Left lung (tissue), 4 donors: ENCODE measurements at regions not wholly inside any gene's neighbourhood (a gene's known extent, or its start where the extent isn't known, plus 50 kb on each side); places are given as distances from the start of the nearest gene placed in this dataset.
A peak's percentile ranks its signal among the peaks of the same experiment; 100 is the strongest.

Source experiments
- ATAC-seq: fragments of 200-7000 bp; cut with Tn5 transposase; one replicate; pipeline ENCODE4 v1.9.1; 2020; ENCODE audit warnings: moderate library complexity
- DNase-seq, 4 donors: peaks; one replicate each; pipeline ENCODE4 v3.0.0-alpha.2; 2013 to 2020
- H3K27ac ChIP-seq, 2 donors: fragments of 200-600 bp; sonication (generic) in 1 of 2; one replicate each; pipeline versions ENCODE4 v1.5.0 to v1.8.0; 2020 to 2021
- H3K27me3 ChIP-seq, 2 donors: fragments of 200-600 bp; sonication (generic) in 1 of 2; one replicate each; pipeline versions ENCODE4 v1.5.0 to v1.8.0; 2020 to 2021
- H3K36me3 ChIP-seq, 2 donors: fragments of 200-600 bp; sonication (generic) in 1 of 2; one replicate each; pipeline versions ENCODE4 v1.5.0 to v1.8.0; 2020 to 2021
- H3K4me1 ChIP-seq, 2 donors: fragments of 200-600 bp; one replicate each; pipeline ENCODE4 v1.8.0; 2021
- H3K4me3 ChIP-seq, 2 donors: fragments of 200-600 bp; sonication (generic) in 1 of 2; one replicate each; pipeline versions ENCODE4 v1.5.0 to v1.8.0; 2020 to 2021; ENCODE audit warnings: mild to moderate bottlenecking in 1 of 2
- H3K9me3 ChIP-seq, 2 donors: fragments of 200-600 bp; sonication (generic) in 1 of 2; one replicate each; pipeline versions ENCODE4 v1.5.0 to v1.8.0; 2020 to 2021
- intact Hi-C, 2 donors: fragments of 100-400 bp; cut with DNase I; formaldehyde crosslinking; loops; one replicate each; pipeline versions ENCODE4 v1.11.2 to v1.14.2; 2022
- TF ChIP-seq, protein P1 (sequence below), 2 donors: fragments of 200-600 bp; sonication (generic) in 1 of 2; IDR thresholded peaks; one replicate each; pipeline versions ENCODE4 v1.5.0 to v1.8.0; 2021; ENCODE audit warnings: antibody characterized with exemption in 2 of 2
- donor health status: DM: no; HTN: yes; CAD: no.
- donor health status: DM: no; HTN: no; CAD: no.

GRCh38 chr2:111689941-111690340 is 194.1 kb downstream of the ANAPC1 start:
- intact Hi-C loops = no loop called here
- ATAC-seq = no peak

GRCh38 chr2:111691164-111691875 is 192.7 kb downstream of the ANAPC1 start:
- Histone ChIP-seq H3K9me3 (no peaks in the 10 kb centered on the region), H3K4me3 (no peak overlapping the region), H3K36me3 (no peaks in the 10 kb centered on the region), H3K27me3 (no peaks in the 10 kb centered on the region), H3K27ac (no peak overlapping the region), H3K4me1 (peaks cover 0 to 4% of the 10 kb centered on the region in 2 donors)
- intact Hi-C loops = no loop called here
- DNase-seq (peak in 2 of 4 donors; percentile 76 to 85), ATAC-seq (no peak)
- TF ChIP-seq, protein P1, sequence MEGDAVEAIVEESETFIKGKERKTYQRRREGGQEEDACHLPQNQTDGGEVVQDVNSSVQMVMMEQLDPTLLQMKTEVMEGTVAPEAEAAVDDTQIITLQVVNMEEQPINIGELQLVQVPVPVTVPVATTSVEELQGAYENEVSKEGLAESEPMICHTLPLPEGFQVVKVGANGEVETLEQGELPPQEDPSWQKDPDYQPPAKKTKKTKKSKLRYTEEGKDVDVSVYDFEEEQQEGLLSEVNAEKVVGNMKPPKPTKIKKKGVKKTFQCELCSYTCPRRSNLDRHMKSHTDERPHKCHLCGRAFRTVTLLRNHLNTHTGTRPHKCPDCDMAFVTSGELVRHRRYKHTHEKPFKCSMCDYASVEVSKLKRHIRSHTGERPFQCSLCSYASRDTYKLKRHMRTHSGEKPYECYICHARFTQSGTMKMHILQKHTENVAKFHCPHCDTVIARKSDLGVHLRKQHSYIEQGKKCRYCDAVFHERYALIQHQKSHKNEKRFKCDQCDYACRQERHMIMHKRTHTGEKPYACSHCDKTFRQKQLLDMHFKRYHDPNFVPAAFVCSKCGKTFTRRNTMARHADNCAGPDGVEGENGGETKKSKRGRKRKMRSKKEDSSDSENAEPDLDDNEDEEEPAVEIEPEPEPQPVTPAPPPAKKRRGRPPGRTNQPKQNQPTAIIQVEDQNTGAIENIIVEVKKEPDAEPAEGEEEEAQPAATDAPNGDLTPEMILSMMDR (IDR thresholded peaks at IDR 0.05) = no peak

More at GRCh38 chr2:111689941-111690340, 194.1 kb downstream of the ANAPC1 start:
- H3K4me3 ChIP-seq = no peak overlapping the region
- H3K4me1 ChIP-seq = peaks cover 0 to 4% of the 10 kb centered on the region in 2 donors
- DNase-seq = no peak
- H3K9me3 ChIP-seq = no peaks in the 10 kb centered on the region
- no peaks in the 10 kb centered on the region for H3K36me3 ChIP-seq
- no peak overlapping the region for H3K27ac ChIP-seq
- TF ChIP-seq, protein P1 (IDR thresholded peaks at IDR 0.05) = no peak
- H3K27me3 ChIP-seq = no peaks in the 10 kb centered on the region

DNA sequence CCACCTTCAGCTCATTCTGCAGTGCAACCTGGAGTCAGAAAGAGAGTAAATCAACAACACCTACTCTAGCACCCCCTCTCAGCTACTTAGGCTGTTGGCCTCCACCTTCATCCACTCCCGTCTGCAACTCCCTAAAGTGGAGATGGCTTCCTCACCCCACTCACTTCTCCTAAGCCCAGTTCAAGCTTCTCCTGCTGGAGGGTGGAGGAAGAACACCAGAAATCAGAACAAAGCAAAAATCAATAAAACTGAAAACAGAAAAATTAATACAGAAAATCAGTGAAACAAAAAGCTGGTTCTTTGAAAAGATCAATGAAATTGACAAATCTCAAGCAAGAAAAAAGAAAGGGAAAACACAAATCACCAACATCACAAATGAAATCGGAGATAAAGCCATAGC is 191.7 kb downstream of the ANAPC1 start:
- Histone ChIP-seq H3K36me3 (no peaks in the 10 kb centered on the region), H3K4me3 (no peak overlapping the region), H3K4me1 (peaks cover 2 to 4% of the 10 kb centered on the region in 2 donors), H3K27me3 (no peaks in the 10 kb centered on the region), H3K9me3 (no peaks in the 10 kb centered on the region), H3K27ac (no peak overlapping the region)
- TF ChIP-seq, protein P1 (IDR thresholded peaks at IDR 0.05) = no peak
- intact Hi-C loops = no loop called here
- DNase-seq (no peak), ATAC-seq (no peak)

- H3K27ac ChIP-seq = no peak overlapping the region
- ATAC-seq = peak; percentile 49
- TF ChIP-seq, protein P1 (IDR thresholded peaks at IDR 0.05) = no peak
- no peak overlapping the region for H3K4me3 ChIP-seq
- peak in 1 of 4 donors; percentile 72 for DNase-seq
- H3K36me3 ChIP-seq = no peaks in the 10 kb centered on the region
- intact Hi-C loops = no loop called here
- H3K9me3 ChIP-seq = no peaks in the 10 kb centered on the region
- H3K27me3 ChIP-seq = no peaks in the 10 kb centered on the region
- peaks cover 4 to 26% of the 10 kb centered on the region in 2 donors for H3K4me1 ChIP-seq
Measured at GRCh38 chr2:111694700-111695101, 189.3 kb downstream of the ANAPC1 start.

DNA sequence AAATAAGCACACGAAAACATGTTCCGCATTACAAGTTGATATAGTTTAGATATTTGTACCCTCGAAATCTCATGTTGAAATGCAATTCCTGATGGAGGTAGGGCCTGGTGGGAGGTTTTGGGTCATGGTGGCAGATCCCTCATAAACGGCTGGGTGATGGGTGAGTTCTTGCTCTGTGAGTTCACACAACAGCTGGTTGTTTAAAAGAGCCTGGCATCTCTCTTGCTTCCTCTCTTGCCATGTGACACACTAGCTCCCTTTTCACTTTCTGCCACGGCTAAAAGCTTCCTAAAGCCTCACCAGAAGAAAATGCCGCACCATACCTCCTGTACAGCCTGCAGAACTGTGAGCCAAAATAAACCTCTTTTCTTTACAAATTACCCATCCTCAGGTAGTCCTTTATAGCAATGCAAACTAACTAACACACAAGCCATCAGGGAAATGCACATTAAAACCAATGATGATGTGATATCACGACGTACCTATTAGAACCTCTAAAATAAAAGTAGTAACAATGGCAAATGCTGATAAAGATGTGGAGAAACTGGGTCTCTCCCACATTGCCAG is 188.5 kb downstream of the ANAPC1 start:
- Histone ChIP-seq H3K9me3 (no peaks in the 10 kb centered on the region), H3K36me3 (no peaks in the 10 kb centered on the region), H3K27ac (no peak overlapping the region), H3K27me3 (no peaks in the 10 kb centered on the region), H3K4me3 (no peak overlapping the region), H3K4me1 (peaks cover 0 to 35% of the 10 kb centered on the region in 2 donors)
- DNase-seq = no peak
- intact Hi-C loops = no loop called here
- no peak for ATAC-seq
- TF ChIP-seq, protein P1 (IDR thresholded peaks at IDR 0.05) = no peak
